ENCODE measurements at regions not wholly inside any gene's neighbourhood (a gene's known extent, or its start where the extent isn't known, plus 50 kb on each side); places are given as distances from the start of the nearest gene placed in this dataset.

DNA sequence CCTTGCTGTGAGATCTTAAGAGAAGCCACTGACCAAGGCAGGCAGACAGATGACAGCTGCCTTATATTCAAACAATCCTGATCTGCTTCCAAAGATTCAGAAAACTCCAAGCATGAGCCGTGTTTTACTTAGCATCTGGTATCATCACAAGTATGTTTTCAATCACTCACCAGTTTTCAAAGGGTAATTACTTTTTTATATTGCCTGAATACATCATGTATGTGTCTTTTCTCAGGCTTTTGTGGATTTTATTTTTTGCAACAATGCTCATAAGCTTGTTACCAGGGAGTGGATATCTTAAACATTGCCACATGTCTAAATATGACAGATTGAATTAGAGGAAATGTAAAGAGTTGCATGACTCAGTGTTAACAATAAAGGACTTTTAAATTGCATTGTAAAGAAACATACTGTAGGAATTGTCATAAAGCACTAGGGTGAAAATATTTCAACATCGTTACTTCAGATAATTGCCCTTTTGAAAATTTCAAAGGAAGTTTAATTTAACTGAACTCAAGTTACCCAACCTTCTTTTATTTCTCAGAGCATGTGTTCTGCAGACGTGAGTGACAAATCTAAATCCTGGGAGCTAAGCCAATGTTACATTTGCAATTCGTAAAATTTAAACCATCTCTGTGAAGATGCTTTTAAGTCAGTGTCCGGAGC is 326.1 kb downstream of the PLK2 start:
- TF ChIP-seq, protein P1, sequence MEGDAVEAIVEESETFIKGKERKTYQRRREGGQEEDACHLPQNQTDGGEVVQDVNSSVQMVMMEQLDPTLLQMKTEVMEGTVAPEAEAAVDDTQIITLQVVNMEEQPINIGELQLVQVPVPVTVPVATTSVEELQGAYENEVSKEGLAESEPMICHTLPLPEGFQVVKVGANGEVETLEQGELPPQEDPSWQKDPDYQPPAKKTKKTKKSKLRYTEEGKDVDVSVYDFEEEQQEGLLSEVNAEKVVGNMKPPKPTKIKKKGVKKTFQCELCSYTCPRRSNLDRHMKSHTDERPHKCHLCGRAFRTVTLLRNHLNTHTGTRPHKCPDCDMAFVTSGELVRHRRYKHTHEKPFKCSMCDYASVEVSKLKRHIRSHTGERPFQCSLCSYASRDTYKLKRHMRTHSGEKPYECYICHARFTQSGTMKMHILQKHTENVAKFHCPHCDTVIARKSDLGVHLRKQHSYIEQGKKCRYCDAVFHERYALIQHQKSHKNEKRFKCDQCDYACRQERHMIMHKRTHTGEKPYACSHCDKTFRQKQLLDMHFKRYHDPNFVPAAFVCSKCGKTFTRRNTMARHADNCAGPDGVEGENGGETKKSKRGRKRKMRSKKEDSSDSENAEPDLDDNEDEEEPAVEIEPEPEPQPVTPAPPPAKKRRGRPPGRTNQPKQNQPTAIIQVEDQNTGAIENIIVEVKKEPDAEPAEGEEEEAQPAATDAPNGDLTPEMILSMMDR (conservative IDR thresholded peaks at IDR 0.05 in 1 of 2, IDR thresholded peaks at IDR 0.05 in 1 of 2; ENCODE audit: extremely low read depth in 1 of 2, insufficient read depth in 1 of 2, low read depth in 1 of 2, low read length in 2 of 2) = no peak
- no peak for TF ChIP-seq EZH2 (IDR thresholded peaks at IDR 0.05; ENCODE audit: borderline replicate concordance, low read length)
